GM12875 (cell line): ENCODE measurements at regions not wholly inside any gene's neighbourhood (a gene's known extent, or its start where the extent isn't known, plus 50 kb on each side); places are given as distances from the start of the nearest gene placed in this dataset.
"Not testable (repeated sequence)": the region's sequence is repeated elsewhere in the genome, so short reads cannot be mapped to it uniquely, and the experiment has no call there.

Experiments used
- H3K4me3 ChIP-seq: one replicate; pipeline ENCODE4 v1.5.1; 2011; ENCODE audit warnings: low read depth, low read length, control low read depth
- CTCF ChIP-seq: IDR thresholded peaks from 2 replicates; pipeline ENCODE4 v1.5.1; 2011; ENCODE audit warnings: low read depth, mild to moderate bottlenecking, control low read depth, inconsistent platforms, low read length, moderate library complexity, borderline replicate concordance; ENCODE audit not compliant: insufficient read depth

GRCh38 chr1:219412772-219413171, 200.1 kb downstream of the ZC3H11B start:
- no peak for TF ChIP-seq CTCF
- H3K4me3 ChIP-seq = no peak overlapping the region

GRCh38 chr1:219410721-219411120, 202.2 kb downstream of the ZC3H11B start:
- not testable (repeated sequence) for H3K4me3 ChIP-seq

GRCh38 chr1:219405531-219406331, 207.2 kb downstream of the ZC3H11B start:
- no peak overlapping the region for H3K4me3 ChIP-seq
- no peak for TF ChIP-seq CTCF

- TF ChIP-seq CTCF = no peak
- H3K4me3 ChIP-seq = no peak overlapping the region
These were observed 208.3 kb downstream of the ZC3H11B start for GRCh38 chr1:219404629-219405028.

- no peak overlapping the region for H3K4me3 ChIP-seq
- no peak for TF ChIP-seq CTCF
These were observed 210.0 kb downstream of the ZC3H11B start for GRCh38 chr1:219402925-219403324.

- no peak overlapping the region for H3K4me3 ChIP-seq
- TF ChIP-seq CTCF = no peak
These were observed 210.9 kb downstream of the ZC3H11B start for GRCh38 chr1:219401724-219402625.

GRCh38 chr1:219399446-219399845, 213.5 kb downstream of the ZC3H11B start:
- H3K4me3 ChIP-seq = no peak overlapping the region
- no peak for TF ChIP-seq CTCF
